OCI-LY1 (cell line): ENCODE measurements at regions not wholly inside any gene's neighbourhood (a gene's known extent, or its start where the extent isn't known, plus 50 kb on each side); places are given as distances from the start of the nearest gene placed in this dataset.

Experiments used
- CTCF ChIP-seq: fragments of 200-600 bp; sonication (generic), shearing (Covaris generic); IDR thresholded peaks from 2 replicates; pipeline ENCODE4 v1.5.1; 2017; ENCODE audit warnings: mild to moderate bottlenecking, antibody characterized with exemption, low read length, moderate library complexity, mixed read lengths
- EZH2 ChIP-seq: fragments of 200-600 bp; sonication (generic), shearing (Covaris generic); IDR thresholded peaks from 2 replicates; pipeline ENCODE4 v1.8.0; 2017; ENCODE audit warnings: borderline replicate concordance, mixed run types, mild to moderate bottlenecking, antibody characterized with exemption, low read length, moderate library complexity, mixed read lengths

GRCh38 chr14:97350415-97350814, 553.2 kb downstream of the VRK1 start:
- TF ChIP-seq CTCF (no peak), EZH2 (no peak)
